GM23248 (cell line): ENCODE measurements at regions not wholly inside any gene's neighbourhood (a gene's known extent, or its start where the extent isn't known, plus 50 kb on each side); places are given as distances from the start of the nearest gene placed in this dataset.
"Not testable (repeated sequence)": the region's sequence is repeated elsewhere in the genome, so short reads cannot be mapped to it uniquely, and the experiment has no call there.

Source experiments
- DNase-seq: peaks from one replicate; pipeline ENCODE4 v3.0.0-alpha.2; 2015
- H2AFZ ChIP-seq: fragments of 200-600 bp; sonication (generic); 2 replicates; pipeline ENCODE4 v1.6.1; 2016; ENCODE audit warnings: antibody characterized with exemption
- H3F3A ChIP-seq: fragments of 200-600 bp; sonication (generic); 2 replicates; pipeline ENCODE4 v1.6.1; 2016; ENCODE audit warnings: mild to moderate bottlenecking, antibody characterized with exemption, mixed run types; ENCODE audit not compliant: insufficient read depth
- H3K27ac ChIP-seq: fragments of 200-600 bp; sonication (generic); 2 replicates; pipeline ENCODE4 v1.5.1; 2016; ENCODE audit warnings: mild to moderate bottlenecking
- H3K27me3 ChIP-seq: fragments of 200-600 bp; sonication (generic); replicated peaks from 2 replicates; pipeline ENCODE4 v1.6.1; 2016; ENCODE audit warnings: mild to moderate bottlenecking; ENCODE audit not compliant: insufficient read depth
- H3K36me3 ChIP-seq: fragments of 200-600 bp; sonication (generic); 2 replicates; pipeline ENCODE4 v1.6.1; 2016; ENCODE audit warnings: low read depth, mild to moderate bottlenecking
- H3K4me1 ChIP-seq: fragments of 200-600 bp; sonication (generic); 2 replicates; pipeline ENCODE4 v1.6.1; 2016; ENCODE audit warnings: mild to moderate bottlenecking; ENCODE audit not compliant: insufficient read depth
- H3K4me2 ChIP-seq: fragments of 200-600 bp; sonication (generic); one replicate; pipeline ENCODE4 v1.6.1; 2016; ENCODE audit warnings: mild to moderate bottlenecking; ENCODE audit not compliant: unreplicated experiment
- H3K4me3 ChIP-seq: fragments of 200-600 bp; sonication (generic); 2 replicates; pipeline ENCODE4 v1.5.1; 2016; ENCODE audit warnings: mild to moderate bottlenecking
- H3K79me2 ChIP-seq: fragments of 200-600 bp; sonication (generic); 2 replicates; pipeline ENCODE4 v1.6.1; 2016; ENCODE audit warnings: mild to moderate bottlenecking; ENCODE audit not compliant: insufficient read depth
- H3K9ac ChIP-seq: fragments of 200-600 bp; sonication (generic); 2 replicates; pipeline ENCODE4 v1.6.1; 2016; ENCODE audit warnings: mild to moderate bottlenecking
- H3K9me2 ChIP-seq: fragments of 200-600 bp; sonication (generic); 2 replicates; pipeline ENCODE4 v1.6.1; 2016; ENCODE audit warnings: mixed run types, mild to moderate bottlenecking, moderate library complexity; ENCODE audit not compliant: insufficient read depth
- H3K9me3 ChIP-seq: fragments of 200-600 bp; sonication (generic); one replicate; pipeline ENCODE4 v1.6.1; 2017; ENCODE audit warnings: low read depth
- H4K20me1 ChIP-seq: fragments of 200-600 bp; sonication (generic); 2 replicates; pipeline ENCODE4 v1.6.0; 2016; ENCODE audit not compliant: insufficient read depth
- EZH2 ChIP-seq: fragments of 200-600 bp; sonication (generic); IDR thresholded peaks from 2 replicates; pipeline ENCODE4 v1.6.1; 2018; ENCODE audit warnings: antibody characterized with exemption, mild to moderate bottlenecking; ENCODE audit not compliant: insufficient read depth, poor library complexity, severe bottlenecking
- EZH2phosphoT487 ChIP-seq: fragments of 200-600 bp; sonication (generic); IDR thresholded peaks from 2 replicates; pipeline ENCODE4 v1.6.1; 2018; ENCODE audit warnings: antibody characterized with exemption, moderate library complexity, mild to moderate bottlenecking, low read depth; ENCODE audit not compliant: insufficient read depth
- WGBS, 2 experiments: methylation state at CpG; one replicate each; pipeline ENCODE4 v1.1.6; 2015 to 2017; ENCODE audit warnings: low lambda C conversion rate in 2 of 2, low coverage in 1 of 2; ENCODE audit errors: missing lambda C conversion rate in 2 of 2; 5-methylcytosine and 5-hydroxymethylcytosine counted together
- in situ Hi-C: fragments of 300-500 bp; cut with MboI; formaldehyde crosslinking; loops from 2 replicates; pipeline ENCODE4 v1.15.0; 2020

- 32 to 33% methylated on average over 3 of the region's 3 CpGs for WGBS, 2 experiments
- Histone ChIP-seq H3K9me2 (no peaks in the 10 kb centered on the region), H2AFZ (no peak overlapping the region), H3K36me3 (no peaks in the 10 kb centered on the region), H3K79me2 (no peaks in the 10 kb centered on the region), H3K4me1 (no peaks in the 10 kb centered on the region), H3K27ac (no peak overlapping the region), H4K20me1 (no peaks in the 10 kb centered on the region), H3K4me3 (no peak overlapping the region), H3K9me3 (no peaks in the 10 kb centered on the region), H3K9ac (no peak overlapping the region), H3K27me3 (no peaks in the 10 kb centered on the region), H3F3A (no peaks in the 10 kb centered on the region), H3K4me2 (no peak overlapping the region)
- peak; percentile 2 for DNase-seq
- in situ Hi-C loops = no loop called here
- TF ChIP-seq EZH2 (no peak), EZH2phosphoT487 (no peak)
Measured at GRCh38 chr5:163339148-163339547, 98.2 kb upstream of the CCNG1 start.

- DNase-seq, H3K4me1 ChIP-seq, H3K4me2 ChIP-seq, H3K27me3 ChIP-seq, H3K4me3 ChIP-seq, H3K27ac ChIP-seq, in situ Hi-C loops, H3K9me3 ChIP-seq, H3K9ac ChIP-seq, H3K79me2 ChIP-seq, H3F3A ChIP-seq, H4K20me1 ChIP-seq, H3K9me2 ChIP-seq, H3K36me3 ChIP-seq, H2AFZ ChIP-seq: not testable (repeated sequence)
- 45 to 49% methylated on average over 6 of the region's 6 CpGs for WGBS, 2 experiments
Measured at GRCh38 chr5:163340378-163340777, 97.0 kb upstream of the CCNG1 start.

GRCh38 chr5:163342306-163342705 lies 95.1 kb upstream of the CCNG1 start:
- Histone ChIP-seq H3K4me2 (no peak overlapping the region), H3K36me3 (no peaks in the 10 kb centered on the region), H3K4me3 (no peak overlapping the region), H3K4me1 (no peaks in the 10 kb centered on the region), H3F3A (no peaks in the 10 kb centered on the region), H3K9me2 (no peaks in the 10 kb centered on the region), H2AFZ (no peak overlapping the region), H3K79me2 (no peaks in the 10 kb centered on the region), H3K27me3 (0 out of 2 replicates have a peak, but pooled peaks cover 4% of the 10 kb centered on the region), H3K27ac (no peak overlapping the region), H3K9ac (no peak overlapping the region), H4K20me1 (no peaks in the 10 kb centered on the region), H3K9me3 (no peaks in the 10 kb centered on the region)
- TF ChIP-seq EZH2phosphoT487 (no peak), EZH2 (no peak)
- 13 to 16% methylated on average over 2 of the region's 2 CpGs for WGBS, 2 experiments
- no peak for DNase-seq
- in situ Hi-C loops = no loop called here

GRCh38 chr5:163345216-163345615 lies 92.2 kb upstream of the CCNG1 start:
- Histone ChIP-seq H2AFZ (no peak overlapping the region), H3K27ac (no peak overlapping the region), H3K4me2 (no peak overlapping the region), H3K27me3 (0 out of 2 replicates have a peak, but pooled peaks cover 9% of the 10 kb centered on the region), H4K20me1 (no peaks in the 10 kb centered on the region), H3K4me1 (no peaks in the 10 kb centered on the region), H3K79me2 (no peaks in the 10 kb centered on the region), H3K9me3 (no peaks in the 10 kb centered on the region), H3K9me2 (no peaks in the 10 kb centered on the region), H3K9ac (no peak overlapping the region), H3K36me3 (no peaks in the 10 kb centered on the region), H3F3A (no peaks in the 10 kb centered on the region), H3K4me3 (no peak overlapping the region)
- in situ Hi-C loops = no loop called here
- TF ChIP-seq EZH2phosphoT487 (no peak), EZH2 (no peak)
- no peak for DNase-seq
- WGBS, 2 experiments = 10 to 15% methylated on average over 3 of the region's 3 CpGs

DNA sequence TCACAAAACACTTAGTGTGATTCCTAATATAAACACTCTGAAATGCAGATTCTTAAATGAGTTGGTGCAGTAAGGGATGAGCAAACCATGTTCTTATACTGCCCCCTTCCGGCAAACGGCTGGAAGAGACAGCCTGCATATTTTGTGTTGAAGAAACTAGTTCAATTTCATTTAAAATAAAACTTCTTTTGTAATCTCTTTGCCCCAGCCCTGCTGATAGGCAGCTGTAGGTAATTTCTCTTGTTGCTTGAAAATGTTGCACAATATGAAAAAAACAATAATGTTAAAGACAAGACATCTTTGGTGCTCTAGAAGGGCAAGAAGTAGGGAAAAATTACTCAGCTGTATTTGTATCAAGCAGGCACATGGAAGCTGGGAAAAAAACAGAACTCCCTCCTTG lies 89.7 kb upstream of the CCNG1 start:
- peaks cover 9% of the 10 kb centered on the region; the same call in 1 of the 2 replicates for H3K27me3 ChIP-seq
- H3K4me1 ChIP-seq = no peaks in the 10 kb centered on the region
- no peak overlapping the region for H3K9ac ChIP-seq
- no peak overlapping the region for H3K27ac ChIP-seq
- in situ Hi-C loops = no loop called here
- no peak overlapping the region for H2AFZ ChIP-seq
- H3K4me3 ChIP-seq = no peak overlapping the region
- H3K79me2 ChIP-seq = no peaks in the 10 kb centered on the region
- WGBS, 2 experiments = 0% methylated on average over 2 of the region's 2 CpGs
- H4K20me1 ChIP-seq = no peaks in the 10 kb centered on the region
- no peaks in the 10 kb centered on the region for H3K9me3 ChIP-seq
- no peaks in the 10 kb centered on the region for H3F3A ChIP-seq
- H3K36me3 ChIP-seq = no peaks in the 10 kb centered on the region
- no peak overlapping the region for H3K4me2 ChIP-seq
- no peak for TF ChIP-seq EZH2
- no peaks in the 10 kb centered on the region for H3K9me2 ChIP-seq
- DNase-seq = peak; percentile 64
